ENCODE measurements at regions not wholly inside any gene's neighbourhood (a gene's known extent, or its start where the extent isn't known, plus 50 kb on each side); places are given as distances from the start of the nearest gene placed in this dataset.

DNA sequence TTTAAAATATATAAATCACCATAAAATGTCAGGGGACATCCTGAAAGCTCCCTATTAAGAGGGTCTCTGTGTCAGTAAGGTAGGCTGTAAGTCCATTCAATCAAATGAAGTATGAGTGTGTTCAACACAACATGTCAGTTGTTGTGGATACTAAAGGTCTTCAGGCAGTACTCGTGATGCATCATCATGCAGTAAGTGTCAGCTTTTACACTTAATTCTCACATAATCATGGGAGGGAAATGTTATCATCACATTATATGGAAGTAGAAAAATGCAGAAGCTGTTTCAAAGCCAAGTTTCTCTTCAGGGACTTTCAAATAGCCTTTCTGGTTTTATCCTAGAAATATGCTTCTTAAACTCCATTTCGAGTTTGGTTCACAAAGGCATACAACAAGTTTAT, 477.1 kb upstream of the ID2 start:
- TF ChIP-seq POLR2A (IDR thresholded peaks at IDR 0.05), result no peak
- TF ChIP-seq CTCF (IDR thresholded peaks at IDR 0.05), result no peak
- TF ChIP-seq POLR2AphosphoS5 (IDR thresholded peaks at IDR 0.05), result no peak
- no peak for TF ChIP-seq EP300 (IDR thresholded peaks at IDR 0.05)
